SKM-1 (cell line): ENCODE measurements at regions not wholly inside any gene's neighbourhood (a gene's known extent, or its start where the extent isn't known, plus 50 kb on each side); places are given as distances from the start of the nearest gene placed in this dataset.
"Not testable (repeated sequence)": the region's sequence is repeated elsewhere in the genome, so short reads cannot be mapped to it uniquely, and the experiment has no call there.

ENCODE experiments used
- DNase-seq: peaks from one replicate; lab custom pipeline; 2025; ENCODE audit not compliant: unreplicated experiment; lab: John Stamatoyannopoulos, UW

DNA sequence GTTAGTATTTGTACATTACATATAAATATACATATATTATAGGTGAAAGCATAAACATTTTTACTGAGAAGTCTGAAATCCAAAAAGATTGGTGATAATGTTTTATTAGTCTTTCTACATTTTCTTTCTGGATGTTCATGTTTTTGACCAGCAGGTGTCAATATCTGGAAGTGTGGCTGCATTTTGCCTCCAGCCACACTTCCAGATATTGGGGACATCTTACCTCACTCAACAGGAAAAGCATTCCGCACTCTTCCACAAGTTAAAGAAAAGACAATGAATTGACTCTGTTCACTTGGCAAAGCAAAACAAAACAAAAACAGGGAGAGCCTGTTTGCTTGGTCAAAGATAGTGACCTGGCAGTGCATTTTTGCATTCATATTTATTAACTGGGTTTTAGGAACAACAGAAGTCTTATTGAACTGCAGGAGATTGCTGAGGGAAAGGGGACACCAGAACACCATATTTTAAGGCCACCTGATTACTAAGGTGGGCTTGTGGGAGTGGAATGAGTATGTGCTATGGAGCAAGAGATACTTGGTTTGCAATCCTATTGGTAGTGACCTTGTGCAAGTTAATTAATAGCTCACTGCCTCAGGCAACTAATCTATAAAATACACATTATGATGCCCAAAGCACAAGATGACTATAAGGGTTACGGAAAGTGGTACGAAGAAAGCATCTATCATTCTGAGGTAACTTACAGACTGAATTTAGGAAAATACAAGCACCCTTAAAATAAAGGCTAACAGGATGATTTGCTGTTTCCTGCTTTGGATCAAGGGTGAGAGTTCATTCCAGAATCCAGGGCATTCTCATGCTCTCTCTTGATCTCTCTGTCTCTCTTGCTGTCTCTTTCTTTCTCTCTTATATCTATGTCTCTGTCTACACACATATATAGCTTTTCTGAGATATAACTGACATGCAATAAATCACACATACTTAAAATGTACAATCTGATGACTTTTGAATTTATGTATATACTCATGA lies 389.9 kb upstream of the EMCN start:
- no peak for DNase-seq

DNA sequence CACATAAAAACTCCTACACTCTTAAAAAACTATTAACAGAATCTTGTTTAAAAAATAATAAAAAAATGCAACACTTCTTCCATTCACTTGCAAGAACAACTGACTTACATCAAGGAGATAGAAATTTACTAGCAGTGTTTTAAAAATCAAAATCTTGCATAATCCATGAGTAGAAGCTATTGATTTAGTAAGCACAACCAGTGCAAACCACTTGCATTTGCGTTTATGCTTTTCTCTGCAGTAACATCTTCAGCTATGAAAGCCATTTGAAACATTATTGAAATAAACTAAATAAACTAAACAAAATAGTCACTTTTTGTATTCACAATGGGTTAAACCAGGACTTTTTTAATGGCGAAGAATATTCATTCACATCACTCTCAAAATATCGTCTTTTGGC lies 389.2 kb upstream of the EMCN start:
- no peak for DNase-seq

DNA sequence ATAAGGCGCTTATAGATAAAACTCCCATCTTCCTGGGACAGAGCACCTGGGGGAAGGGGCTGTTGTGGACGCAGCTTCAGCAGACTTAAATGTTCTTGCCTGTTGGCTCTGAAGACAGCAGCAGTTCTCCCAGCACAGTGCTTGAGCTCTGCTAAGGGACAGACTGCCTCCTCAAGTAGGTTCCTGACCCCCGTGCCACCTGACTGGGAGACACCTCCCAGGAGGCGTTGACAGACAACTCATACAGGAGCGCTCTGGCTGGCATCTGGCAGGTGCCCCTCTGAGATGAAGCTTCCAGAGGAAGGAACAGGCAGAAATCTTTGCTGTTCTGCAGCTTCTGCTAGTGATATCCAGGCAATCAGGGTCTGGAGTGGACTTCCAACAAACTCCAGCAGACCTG lies 383.1 kb upstream of the EMCN start:
- DNase-seq, result not testable (repeated sequence)

DNA sequence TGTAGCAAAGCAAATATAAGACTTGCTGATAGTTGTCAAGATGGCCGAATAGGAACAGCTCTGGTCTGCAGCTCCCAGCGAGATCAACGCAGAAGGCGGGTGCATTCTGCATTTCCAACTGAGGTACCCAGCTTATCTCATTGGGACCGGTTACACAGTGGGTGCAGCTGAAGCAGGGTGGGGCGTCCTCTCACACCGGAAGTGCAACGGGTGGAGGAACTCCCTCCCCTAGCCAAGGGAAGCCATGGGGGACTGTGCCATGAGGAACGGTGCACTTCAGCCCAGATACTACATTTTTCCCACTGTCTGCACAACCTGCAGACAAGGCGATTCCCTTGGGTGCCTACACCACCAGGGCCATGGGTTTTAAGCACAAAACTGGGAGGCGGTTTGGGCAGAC lies 382.3 kb upstream of the EMCN start:
- no peak for DNase-seq

DNA sequence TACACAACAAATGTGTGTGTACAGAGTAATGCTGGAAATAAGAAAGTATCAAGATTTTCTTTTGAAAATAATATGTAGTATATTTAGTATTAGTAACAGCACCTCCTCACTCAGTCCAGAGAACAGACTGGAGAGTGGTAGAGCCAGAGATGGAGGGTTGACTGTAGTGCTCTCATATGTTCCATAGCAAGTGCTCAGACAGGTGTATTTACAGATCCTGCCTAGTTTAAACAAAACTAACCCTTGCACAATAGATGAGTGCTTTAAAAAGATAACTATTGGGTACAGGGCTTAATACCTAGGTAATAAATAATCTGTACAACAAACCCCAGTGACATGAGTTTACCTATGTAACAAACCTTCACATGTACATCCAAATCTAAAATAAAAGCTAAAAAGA lies 381.0 kb upstream of the EMCN start:
- DNase-seq, result no peak

DNA sequence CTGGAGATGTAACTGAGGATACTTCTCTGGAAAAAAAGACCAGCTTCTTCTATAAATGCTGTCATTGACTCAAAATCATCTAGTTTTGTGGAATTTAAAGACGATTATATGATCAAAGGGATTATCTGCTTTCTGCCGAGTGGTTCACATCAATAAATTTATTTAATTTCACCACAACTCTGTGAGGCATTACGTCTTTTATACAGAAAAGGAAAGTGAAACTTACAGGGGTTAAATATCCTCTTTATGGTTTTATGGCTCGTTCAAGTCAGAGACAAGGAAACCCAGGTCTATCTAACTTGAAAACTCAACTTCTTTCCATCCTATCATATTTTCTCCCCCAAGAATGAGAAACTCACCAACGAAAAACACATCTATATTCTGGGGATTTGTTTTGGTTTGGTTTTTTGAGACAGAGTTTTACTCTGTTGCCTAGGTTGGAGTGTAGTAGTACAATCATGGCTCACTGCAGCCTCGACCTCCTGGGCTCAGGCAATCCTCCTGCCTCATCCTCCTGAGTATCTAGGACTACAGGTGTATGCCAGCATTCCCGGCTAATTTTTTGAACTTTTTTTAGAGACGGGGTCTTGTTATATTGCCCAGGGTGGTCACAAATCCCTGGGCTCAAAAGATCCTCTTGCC lies 377.9 kb upstream of the EMCN start:
- DNase-seq, result no peak

DNA sequence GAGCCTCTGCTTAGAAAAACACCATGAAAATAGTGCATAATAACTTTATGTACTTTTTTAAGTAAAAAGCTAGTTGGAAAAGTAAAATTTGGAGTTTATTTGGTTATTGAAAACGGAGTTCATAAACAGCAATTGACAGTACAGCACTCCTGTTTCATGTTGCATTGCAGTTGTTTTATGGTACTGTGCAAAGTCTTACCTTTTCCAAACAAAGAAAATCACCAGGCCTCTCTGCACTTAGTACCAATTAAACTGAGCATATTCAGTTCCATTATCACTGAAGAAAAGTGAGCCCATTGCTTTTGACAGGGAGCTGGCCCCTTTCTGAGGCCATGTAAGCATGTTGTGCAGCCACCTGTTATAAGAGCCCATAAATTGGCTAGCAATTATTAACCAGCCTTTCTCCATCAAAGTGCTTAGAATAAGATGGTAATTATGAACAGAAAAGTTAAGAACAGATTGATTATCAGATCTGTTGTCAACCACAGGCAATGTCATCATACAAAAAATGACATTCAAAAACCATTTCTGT lies 376.6 kb upstream of the EMCN start:
- no peak for DNase-seq

DNA sequence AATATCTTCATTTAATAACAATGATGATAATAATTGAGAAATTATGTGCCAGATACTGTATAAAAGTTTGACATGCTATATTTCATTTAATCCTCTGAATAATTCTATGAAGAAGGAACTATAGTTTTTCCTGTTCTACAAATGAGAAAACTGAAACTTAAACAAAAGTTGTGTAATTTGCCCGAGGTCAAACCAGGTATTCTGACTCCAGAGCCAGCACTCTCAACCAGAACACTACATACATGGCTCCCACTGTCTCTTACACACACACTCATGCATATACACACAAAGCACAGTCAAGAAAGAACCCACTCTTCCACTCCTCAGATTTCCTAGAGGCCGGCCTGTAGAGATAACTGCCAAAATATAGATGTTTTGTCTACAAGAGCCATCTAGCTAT lies 374.0 kb upstream of the EMCN start:
- no peak for DNase-seq

DNA sequence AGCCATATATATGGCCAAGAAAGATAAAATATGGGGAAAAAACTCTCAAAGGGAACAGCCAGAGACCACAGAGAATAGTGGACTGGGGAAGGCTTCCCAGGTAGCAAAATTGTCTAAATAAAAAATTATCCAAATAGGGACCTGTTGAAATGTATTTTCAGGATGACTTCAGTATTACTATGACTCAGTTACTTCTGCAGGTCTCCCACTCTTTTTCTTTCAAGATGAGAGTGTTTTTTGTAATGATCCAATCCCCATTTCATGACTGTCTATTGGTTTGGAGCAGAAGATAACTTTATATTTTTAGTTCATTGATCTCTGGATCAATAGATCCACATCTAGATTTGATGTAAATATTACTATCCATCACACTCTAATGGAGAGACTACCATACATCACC lies 372.1 kb upstream of the EMCN start:
- no peak for DNase-seq

DNA sequence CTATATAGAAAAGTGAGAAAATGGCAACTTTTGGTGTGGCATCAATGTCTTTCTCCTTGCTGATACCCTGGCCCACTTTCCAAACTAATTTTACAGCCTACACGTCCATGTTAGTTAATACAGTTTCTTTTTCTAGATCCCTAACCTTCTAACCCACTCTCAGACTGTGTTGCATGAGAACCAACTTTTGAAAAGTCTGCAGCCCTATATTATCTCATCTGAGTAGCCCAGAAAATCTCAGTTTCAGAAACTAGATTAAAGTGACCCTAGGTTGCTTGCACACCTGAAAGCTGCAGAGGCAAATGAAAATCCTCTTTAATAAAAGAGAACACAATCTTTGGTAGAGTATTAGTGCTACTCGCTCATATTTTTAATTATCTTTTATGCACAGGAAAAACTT lies 371.6 kb upstream of the EMCN start:
- DNase-seq, result no peak

DNA sequence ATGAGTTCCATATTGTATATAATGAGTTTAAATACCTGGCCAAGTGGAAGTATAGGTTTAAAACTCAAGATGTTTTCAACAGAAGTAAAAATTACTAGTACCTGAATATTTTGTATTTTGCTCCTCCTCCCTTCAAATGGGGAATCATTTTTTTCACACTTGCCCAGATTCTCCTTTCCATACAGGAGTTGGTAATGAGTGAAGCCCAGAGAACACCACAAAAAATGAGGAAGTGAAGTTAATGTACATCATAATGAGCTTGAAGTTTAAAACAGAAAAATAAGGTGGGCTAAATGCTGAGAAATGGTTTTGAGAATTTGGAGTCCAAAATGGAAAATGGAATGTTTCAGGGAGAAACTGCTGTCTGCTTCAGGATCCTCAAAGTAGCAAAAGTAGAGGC lies 364.8 kb upstream of the EMCN start:
- no peak for DNase-seq

DNA sequence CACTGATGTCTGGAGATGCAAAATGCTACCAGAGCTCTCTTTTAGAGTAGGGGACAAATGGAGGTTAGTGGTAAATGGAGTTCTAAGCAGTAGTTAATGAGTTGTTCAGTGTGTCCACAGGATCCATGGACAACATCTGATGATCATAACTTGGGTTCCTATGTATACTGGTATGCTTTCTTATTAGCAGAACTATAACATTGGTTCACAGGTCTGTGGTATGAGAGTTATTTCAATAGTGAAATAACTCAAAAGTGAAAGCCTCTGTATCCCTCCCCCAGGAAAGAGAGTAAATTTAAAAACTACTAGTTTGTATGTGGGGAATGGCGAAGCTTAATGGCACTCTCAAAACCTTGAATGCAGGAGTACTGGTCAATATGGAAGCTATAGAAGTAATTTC lies 363.5 kb upstream of the EMCN start:
- no peak for DNase-seq

DNA sequence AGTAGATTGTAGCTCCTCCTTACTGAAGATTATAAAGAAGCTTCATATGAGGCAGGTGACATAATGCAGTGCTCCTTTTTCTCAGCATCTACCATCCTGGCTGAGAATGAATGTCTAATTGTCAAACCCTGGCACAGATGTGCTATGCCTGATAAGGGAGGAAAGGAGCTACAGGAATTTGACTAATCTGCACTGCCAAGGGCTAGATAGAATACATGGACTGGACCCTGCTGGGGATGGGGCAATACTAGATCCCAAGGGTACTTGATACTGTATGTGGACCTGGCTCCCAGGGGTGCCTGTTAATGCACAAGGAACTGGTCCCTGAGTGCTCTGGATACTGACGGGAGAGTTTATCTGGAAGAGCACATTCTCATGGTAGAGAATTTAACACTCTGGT lies 362.2 kb upstream of the EMCN start:
- no peak for DNase-seq

DNA sequence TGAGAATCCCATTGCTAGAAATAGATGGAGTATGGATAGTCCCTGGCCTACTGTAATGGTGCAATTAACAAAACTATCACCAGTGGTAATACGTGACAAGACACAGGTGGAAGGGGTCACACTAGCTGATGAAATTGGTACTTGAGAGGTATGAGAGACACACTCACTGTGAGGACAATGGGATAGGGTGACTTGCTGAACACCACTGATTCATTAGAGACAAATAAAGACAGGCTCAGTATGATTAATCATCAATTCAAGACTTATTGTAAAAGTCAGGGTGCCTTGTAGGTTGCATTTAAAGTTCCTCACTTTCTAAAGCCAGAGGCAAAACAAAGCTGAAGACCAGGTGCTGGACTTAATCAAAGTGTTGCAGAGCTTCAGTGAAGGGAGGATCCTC lies 361.6 kb upstream of the EMCN start:
- no peak for DNase-seq

DNA sequence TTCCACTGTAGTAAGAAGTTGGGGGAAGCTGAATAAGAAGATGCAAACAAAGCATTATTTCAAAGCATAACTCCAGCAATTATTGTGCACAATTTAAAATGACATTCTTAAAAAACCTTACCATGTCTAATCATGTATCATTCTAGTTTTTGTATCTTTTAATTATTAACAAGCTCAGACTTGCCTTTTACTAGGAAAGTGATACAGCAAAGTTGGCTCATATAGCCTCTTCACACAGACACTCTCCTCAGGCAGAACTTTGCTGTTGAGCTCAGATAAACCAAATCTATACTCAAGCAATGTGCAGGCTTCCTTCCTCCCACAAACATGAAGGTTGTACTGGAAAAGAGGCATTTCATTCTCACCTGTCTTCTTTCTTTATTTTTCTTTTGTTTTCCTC lies 358.7 kb upstream of the EMCN start:
- no peak for DNase-seq

DNA sequence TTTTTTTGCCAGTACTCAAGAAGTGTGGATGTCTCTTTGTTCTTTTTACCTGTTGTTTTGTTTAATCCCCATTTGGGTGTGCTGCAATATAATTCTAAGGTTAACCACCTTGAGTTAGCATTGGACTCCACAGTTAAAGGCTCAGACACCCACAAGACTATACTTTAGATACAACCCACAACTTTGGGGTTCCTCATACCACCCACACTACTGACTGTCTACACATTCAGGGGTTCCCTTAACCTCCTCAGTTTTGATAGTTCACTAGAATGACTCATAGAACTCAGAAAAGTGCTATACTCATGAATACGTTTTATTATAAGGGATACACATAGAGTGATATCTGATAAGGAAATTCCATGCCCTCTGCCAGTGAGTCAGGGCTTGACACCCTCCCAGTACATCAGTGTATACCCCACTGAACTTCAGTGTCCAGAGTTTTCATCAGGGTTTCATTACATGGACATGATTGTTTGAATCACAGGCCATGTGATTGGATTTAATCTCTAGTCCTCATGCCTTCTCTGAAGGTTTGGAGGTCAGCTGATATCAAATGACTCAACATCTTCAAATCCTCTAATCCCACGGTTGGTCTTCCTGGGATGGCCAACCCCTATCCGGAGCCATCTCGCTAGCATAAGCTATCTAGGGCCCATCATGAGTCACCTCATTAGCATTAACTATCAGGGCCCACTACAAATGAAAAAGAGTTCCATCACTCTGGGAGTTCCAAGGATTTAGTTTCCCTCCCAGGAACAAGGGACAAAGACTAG lies 357.7 kb upstream of the EMCN start:
- DNase-seq, result no peak

DNA sequence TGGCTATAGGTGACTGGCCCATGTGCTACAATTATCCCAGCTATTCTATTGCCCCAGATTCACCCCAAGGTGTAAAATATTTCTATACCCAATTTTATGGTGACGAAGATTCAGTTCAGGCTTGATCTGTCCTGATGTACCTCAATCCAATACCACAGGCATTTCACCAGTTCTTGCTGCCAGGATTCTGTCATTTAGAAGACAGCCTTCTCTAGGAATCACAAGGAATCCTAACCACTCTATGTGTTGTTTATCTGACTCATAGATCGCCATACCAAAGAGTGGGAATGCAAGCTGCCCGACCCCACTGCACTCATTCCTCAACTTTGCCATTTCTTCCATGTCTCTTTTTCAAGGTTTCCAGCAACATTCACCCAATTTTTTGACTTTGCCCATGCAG lies 355.0 kb upstream of the EMCN start:
- DNase-seq, result no peak

DNA sequence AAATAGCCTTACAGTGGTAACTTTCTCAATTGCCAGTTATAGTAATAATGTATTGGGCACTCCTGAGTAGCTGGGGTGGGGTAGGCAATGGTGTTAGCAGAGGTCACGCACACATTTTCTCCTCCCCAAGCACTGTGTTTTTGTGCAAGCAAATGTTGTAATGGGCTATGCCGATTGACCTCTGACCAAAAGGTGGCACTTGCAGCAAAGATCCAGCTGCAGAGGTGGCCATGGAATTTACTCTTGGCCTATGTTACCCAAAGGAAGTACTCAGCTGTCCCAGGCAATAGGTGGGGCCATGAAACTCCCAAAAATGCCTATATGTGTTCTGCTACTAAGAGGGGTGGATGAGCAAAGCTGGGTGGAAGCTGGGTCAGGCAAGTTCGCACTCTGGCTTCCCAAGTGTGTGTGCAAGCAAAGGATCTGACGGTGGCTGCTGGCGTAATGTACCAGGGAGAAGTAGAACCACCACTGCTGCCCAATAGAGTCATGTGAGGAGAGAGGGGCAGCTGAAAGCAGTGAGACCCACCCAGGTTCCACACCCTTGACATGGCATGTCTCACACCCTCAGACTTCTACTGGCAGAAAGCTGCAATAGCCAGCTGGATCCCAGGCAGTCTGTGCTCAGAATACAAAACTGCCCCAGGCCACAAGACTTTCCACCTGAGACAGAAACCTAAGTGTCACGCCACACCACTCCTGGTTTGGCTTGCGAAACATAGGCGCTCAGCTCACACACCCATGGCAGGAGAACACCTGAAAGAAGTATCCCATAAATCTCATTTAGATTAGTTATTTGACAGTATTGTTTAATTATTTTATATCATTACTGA lies 353.3 kb upstream of the EMCN start:
- DNase-seq, result no peak

DNA sequence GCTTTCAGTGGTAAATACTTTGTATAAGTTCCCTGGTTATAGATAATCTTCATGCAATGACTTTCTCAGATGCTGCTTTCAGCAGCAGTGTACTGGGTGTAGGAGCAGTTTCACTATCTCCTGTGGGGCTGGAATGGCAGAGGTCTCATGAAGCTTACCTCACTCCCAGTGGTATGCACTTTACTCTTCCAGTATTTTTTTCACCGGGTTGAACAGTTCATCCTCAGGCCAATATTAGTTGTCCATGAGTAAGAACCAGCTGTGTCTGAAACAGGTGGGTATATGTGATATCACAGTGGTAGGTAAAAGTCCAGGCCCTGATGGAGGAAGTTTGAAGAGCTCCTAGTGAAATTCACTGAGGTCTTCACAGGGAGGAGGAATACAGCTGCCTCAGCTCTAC lies 351.5 kb upstream of the EMCN start:
- no peak for DNase-seq

DNA sequence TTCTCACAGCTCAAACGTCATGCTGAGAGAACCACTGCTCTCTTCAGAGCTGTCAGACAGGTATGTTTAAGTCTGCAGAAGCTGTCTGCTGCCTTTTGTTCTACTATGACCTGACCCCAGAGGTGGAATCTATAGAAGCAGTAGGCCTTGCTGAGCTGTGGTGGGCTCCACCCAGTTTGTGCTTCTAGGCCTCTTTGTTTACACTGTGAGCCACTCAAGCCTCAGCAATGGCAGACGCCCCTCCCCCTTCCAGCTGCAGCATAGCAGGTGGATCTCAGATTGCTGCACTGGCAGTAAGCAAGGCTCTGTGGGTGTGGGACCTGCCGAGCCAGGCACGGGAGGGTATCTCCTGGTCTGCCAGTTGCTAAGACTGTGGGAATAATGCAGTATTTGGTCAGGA lies 350.5 kb upstream of the EMCN start:
- not testable (repeated sequence) for DNase-seq

DNA sequence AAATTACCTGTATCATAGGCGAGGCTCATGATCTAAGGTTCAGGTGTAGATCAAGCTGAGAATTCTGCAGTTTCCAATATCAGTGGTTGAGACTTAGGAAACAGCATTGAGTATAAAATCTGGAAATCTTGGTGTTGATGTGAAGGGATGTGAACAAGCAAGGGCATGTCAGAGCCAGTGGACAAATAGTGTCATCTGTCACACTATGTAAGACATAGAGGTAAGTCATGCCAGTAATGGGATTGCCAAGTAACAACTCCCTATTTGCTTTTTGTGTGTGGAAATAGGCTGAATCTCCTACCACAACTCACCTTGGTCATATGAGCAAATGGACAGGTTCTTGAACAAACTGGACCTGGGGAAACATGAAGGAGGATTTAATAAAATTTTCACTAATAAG lies 334.5 kb upstream of the EMCN start:
- no peak for DNase-seq
